G401 (cell line): ENCODE measurements at regions not wholly inside any gene's neighbourhood (a gene's known extent, or its start where the extent isn't known, plus 50 kb on each side); places are given as distances from the start of the nearest gene placed in this dataset.
"Not testable (repeated sequence)": the region's sequence is repeated elsewhere in the genome, so short reads cannot be mapped to it uniquely, and the experiment has no call there.

Experiments
- DNase-seq: peaks from one replicate; pipeline ENCODE4 v3.0.0-alpha.2; 2015; ENCODE audit warnings: low spot score
- in situ Hi-C: cut with HindIII; loops from 2 replicates; pipeline ENCODE4 v1.10.0; 2016; ENCODE audit warnings: low sequenced_read_pairs, mixed read lengths

DNA sequence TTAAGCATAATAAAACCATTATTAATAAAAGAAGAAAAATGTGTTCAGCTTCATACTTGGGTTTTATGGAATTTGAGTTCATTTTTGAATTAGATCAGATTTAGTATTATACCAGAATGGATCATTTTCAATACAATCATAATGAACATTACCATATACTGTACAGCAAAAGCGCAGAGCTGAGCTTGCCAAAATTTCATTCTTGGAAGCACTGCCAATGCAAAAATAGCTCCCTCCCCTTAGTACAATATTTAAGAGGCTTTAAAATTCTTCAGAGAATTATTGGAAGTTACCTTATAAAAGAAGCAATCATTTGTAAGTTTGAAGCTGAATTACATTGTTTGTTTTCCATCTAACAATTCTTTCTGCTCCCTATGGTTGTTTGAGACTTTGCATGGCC lies 938.1 kb upstream of the SLC39A10 start:
- in situ Hi-C loops, result no loop called here
- no peak for DNase-seq

- DNase-seq, result no peak
- in situ Hi-C loops, result no loop called here
Measured at GRCh38 chr2:194714541-194714940, 942.5 kb upstream of the SLC39A10 start.

- in situ Hi-C loops, result no loop called here
- DNase-seq, result no peak
Measured at GRCh38 chr2:194709840-194710239, 947.2 kb upstream of the SLC39A10 start.

- DNase-seq, result no peak
- in situ Hi-C loops, result no loop called here
Measured at GRCh38 chr2:194706179-194706578, 950.8 kb upstream of the SLC39A10 start.

GRCh38 chr2:194705398-194705797 lies 951.6 kb upstream of the SLC39A10 start:
- in situ Hi-C loops, result no loop called here
- no peak for DNase-seq

GRCh38 chr2:194700726-194701125 lies 956.3 kb upstream of the SLC39A10 start:
- in situ Hi-C loops, result no loop called here
- no peak for DNase-seq

DNA sequence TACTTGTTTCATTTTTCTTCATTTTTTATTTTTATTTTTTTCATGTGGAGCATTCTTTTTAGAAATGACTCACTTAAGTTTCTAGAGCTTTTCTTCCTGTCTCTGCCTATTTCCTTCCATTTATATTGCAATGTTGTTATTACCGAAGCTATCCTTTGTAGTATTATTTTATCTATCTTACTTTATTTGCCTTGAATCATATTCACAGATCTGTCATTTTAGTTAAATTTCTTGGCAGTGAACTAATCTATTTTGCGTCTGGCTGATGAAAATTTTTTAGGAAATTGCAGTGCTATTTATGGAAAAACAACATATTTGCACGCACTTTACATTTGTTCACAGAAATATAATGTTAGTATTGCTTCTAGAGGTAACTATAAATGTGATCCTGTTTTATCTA lies 956.9 kb upstream of the SLC39A10 start:
- in situ Hi-C loops, result no loop called here
- DNase-seq, result no peak

GRCh38 chr2:194698012-194698411 lies 959.0 kb upstream of the SLC39A10 start:
- in situ Hi-C loops, result no loop called here
- no peak for DNase-seq

DNA sequence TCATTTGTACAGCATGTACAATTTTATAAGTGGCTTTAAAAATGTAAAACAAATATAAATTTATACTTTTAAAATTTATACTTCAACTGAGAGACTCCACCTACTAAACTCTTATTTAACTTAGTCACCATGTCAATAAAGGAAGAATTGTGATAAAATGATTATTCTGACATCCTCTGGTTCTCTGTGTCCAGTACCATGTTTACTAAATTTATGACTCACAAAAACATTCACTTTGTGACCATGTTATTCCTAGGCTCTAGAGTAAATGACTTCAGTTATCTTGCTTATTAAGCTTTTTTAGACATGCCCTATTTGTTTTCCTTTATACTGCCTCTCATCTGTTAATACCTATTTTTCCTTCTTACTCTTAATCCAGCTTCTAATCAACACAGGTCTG lies 959.6 kb upstream of the SLC39A10 start:
- in situ Hi-C loops, result no loop called here
- DNase-seq, result no peak

- in situ Hi-C loops, result no loop called here
Measured at GRCh38 chr2:194696690-194697089, 960.3 kb upstream of the SLC39A10 start.

DNA sequence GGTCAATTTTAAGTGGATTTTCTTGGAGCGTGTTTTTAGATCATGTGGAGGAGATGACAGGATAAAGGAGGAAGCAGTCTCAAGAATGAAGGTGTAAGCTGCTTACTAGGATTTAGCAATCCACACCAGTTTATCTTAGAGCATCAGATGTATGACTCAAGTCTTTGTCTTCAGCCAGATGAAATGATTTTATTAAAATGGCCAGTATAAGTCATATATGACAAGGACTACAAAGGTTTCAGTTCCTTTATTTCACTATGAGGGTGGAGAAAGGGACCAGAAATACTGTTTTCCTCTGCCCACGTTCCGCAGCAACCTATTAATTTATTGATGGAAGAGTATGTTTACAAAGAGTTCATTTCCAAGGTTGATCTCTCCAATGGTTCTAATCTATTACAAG lies 970.5 kb upstream of the SLC39A10 start:
- DNase-seq, result no peak
- in situ Hi-C loops, result no loop called here

More at GRCh38 chr2:194696690-194697089, 960.3 kb upstream of the SLC39A10 start:
- no peak for DNase-seq

DNA sequence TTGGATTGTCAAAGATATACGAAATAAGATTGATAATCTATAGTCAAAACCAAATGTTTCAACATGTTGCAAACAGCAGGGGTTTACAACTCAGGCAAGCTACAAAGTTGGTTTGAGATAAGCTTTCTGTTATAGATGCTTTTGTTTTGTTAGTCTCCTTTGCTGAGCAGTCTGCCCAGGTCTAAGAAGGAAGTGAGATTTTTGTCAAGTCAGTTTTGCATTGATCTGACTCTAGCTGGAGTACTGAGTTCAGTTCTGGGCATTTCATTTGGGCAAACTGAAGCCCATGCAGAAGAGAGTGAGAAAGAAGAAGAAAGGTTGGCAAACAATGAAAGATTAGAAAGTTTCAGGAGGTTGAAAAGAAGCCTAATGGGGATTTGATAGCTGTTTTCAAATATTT lies 983.0 kb upstream of the SLC39A10 start:
- in situ Hi-C loops, result no loop called here
- no peak for DNase-seq

GRCh38 chr2:194672994-194673393 lies 984.0 kb upstream of the SLC39A10 start:
- no peak for DNase-seq
- in situ Hi-C loops, result no loop called here

DNA sequence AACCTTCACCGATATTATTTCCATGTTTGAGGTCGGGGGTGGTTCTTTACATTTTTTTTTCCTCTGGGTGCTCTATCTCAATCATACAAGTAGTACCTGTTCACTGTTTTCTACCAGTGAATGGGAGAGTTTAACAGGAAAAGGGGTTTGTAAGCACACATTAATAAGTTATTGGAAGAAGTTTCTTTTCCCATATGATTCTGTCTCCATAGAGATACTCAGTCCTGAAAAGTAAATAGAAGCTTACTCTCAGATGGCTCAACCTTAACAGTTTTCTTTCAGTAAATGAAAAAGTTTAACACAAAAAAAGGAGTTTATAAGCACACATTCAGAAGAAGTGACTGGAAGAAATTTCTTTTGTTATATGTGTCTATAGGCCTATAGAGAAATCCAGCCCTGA lies 995.6 kb upstream of the SLC39A10 start:
- in situ Hi-C loops, result no loop called here
- no peak for DNase-seq

GRCh38 chr2:194639057-194639456 lies 1018.0 kb upstream of the SLC39A10 start:
- in situ Hi-C loops, DNase-seq: not testable (repeated sequence)

- in situ Hi-C loops, result no loop called here
Measured at GRCh38 chr2:194621945-194622344, 1035.1 kb upstream of the SLC39A10 start.

GRCh38 chr2:194619366-194619765 lies 1037.7 kb upstream of the SLC39A10 start:
- no peak for DNase-seq
- in situ Hi-C loops, result no loop called here

More at GRCh38 chr2:194621945-194622344, 1035.1 kb upstream of the SLC39A10 start:
- DNase-seq, result no peak

DNA sequence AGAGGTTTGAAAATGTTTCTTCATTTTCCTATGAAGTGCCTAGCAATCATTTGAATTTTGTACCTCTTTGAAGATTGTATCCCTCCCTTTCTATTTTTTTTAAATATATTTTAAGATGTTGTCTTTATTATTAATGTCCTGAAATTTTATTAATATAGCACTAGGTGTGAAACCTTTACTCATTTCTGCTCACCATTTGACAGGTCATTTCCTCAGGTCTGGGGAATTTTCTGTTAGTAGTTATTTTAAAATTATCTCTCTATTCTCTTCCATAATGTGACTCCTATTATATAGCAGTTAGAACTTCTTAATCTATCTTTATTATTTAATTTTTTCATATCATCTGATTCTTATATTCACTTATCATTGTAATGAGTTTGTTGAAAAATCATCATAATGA lies 1038.6 kb upstream of the SLC39A10 start:
- in situ Hi-C loops, result no loop called here
- DNase-seq, result no peak

GRCh38 chr2:194616334-194616733 lies 1040.7 kb upstream of the SLC39A10 start:
- no peak for DNase-seq

DNA sequence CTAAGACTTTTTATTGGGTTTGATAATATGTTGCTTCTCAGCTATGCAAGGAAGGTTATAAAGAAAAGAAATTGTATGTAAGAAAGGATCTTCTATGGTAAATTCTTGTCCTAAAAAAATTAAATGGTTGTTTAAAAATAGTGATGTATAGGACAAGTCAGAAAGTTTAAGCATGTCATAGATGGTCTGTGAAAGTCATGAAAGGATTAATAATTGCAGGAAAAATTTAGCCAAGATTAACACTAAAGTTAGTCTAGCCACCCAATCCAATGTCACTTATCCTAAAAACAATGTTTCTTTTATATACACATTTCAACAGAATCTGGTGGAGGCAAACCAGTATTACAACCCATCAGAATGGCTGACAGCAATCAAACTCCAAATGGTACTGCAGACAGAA lies 1046.7 kb upstream of the SLC39A10 start:
- in situ Hi-C loops, result no loop called here

More at GRCh38 chr2:194616334-194616733, 1040.7 kb upstream of the SLC39A10 start:
- in situ Hi-C loops, result no loop called here

DNA sequence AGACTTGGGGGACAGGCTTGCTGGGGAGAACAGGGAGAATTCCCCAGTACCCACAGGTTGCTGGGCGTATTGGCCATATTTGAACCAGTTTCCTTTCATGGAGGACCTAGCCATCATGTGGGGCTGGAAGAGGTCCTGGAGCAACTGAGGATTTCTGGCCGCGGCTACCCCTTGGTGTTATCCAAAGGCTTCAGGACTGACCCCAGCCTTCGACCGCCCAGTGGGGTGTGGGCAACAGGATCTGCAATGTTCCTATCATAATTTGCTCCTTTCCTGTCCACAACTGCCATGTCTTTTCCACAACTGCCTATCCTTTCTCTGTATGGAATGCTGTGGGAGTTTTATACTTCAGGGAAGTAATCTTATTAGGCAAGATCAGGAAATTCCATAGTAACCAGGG lies 1053.6 kb upstream of the SLC39A10 start:
- in situ Hi-C loops, result no loop called here
- no peak for DNase-seq

More for the DNA sequence above, 1046.7 kb upstream of the SLC39A10 start:
- DNase-seq, result no peak

DNA sequence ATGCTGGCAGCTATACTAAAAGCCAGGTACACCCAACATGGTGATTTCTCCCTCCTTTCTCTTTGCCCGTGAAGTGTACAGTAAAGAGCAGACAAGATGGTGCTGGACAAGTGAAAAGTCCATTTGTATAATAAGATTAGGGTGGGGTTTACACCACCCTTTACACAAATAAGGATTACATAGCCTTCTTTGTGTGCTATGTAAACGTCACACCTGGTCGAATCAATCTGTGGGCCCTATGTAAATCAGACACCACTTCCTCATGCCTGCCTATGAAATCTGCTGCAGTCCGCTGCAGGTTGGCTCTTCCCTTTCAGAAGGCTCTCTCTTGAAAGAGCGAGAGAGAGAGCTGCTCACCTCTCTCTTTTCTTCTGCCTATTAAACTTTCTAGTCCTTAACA lies 1054.3 kb upstream of the SLC39A10 start:
- DNase-seq, result no peak
- in situ Hi-C loops, result no loop called here
